ENCODE measurements at regions not wholly inside any gene's neighbourhood (a gene's known extent, or its start where the extent isn't known, plus 50 kb on each side); places are given as distances from the start of the nearest gene placed in this dataset.

DNA sequence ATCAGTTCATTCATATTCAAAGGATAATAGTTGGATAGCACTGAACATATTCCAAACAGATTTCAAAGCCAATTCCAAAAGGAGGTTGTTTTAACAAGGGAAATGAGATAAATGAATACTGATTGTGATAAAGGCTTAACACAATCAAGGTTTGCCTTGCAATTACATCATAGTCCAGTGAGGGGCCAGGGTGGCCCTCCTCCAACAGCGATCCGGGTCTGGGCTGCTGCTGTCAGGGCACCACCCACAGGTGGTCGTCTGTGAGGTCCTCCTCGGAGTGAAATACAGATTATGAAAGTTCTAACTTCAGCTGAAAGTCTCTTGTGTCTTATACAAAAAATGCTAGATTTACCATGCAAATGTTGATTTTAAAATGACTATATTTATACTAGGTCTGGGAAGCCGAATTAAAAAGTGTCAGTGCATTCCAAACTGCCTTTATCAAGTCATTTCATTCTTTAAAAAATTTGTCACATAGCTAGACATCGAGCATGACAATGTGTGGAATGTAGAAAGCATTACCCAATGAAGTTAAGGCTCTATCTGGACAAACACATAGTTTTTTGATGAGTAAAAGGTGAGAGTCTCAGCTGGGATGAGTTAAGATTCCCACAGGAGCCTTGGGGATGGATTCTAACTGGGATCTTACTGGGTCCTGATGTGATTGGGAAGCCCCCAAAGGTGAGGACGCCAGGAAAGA, 65.9 kb upstream of the SLC22A23 start:
- FAIRE-seq: no peak

DNA sequence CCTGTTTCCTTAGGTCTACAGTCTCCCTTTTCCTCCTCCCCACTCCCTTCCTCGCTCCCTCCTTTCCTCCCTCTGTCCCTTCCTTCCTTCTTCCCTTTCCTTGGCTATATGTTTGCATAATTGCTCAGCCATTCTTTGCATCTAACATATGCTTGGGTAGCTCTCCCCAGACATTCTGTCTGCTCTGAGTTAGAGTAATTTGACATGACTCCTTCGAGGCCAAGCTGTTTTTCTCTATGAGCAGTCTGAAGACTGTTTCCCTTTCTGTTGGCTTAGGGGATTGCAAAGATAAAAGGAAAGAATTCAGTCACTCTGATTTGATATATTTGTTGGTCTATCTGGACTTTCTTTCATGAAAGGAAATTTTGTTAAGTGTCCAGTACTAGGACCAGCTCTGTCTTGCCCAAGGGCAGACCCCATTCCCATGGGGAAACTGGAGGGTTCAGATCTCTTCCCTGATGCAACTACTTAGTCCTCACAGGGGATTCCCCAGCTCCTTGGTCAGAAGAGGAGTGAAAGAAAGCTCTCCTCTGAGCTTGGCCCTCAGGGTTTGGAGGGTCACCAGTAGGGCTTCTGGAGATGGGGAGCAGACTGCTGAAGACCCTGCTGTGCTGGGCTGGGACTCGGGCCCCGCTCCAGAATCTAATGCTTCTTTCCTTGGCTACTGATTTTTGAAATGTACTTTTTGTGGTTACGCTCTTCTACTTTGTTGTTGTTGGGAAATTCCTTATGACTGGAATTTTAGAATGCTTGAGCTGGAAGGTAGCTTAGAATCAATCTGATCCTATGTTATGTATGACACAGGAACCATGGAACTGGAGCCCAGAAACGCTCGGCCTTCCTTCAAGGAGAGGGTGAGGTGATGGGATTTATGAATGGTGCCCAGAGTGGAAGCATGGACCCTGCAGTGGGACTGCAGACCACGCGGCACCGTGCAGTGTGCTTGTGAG, 63.7 kb upstream of the SLC22A23 start:
- no peak for FAIRE-seq

DNA sequence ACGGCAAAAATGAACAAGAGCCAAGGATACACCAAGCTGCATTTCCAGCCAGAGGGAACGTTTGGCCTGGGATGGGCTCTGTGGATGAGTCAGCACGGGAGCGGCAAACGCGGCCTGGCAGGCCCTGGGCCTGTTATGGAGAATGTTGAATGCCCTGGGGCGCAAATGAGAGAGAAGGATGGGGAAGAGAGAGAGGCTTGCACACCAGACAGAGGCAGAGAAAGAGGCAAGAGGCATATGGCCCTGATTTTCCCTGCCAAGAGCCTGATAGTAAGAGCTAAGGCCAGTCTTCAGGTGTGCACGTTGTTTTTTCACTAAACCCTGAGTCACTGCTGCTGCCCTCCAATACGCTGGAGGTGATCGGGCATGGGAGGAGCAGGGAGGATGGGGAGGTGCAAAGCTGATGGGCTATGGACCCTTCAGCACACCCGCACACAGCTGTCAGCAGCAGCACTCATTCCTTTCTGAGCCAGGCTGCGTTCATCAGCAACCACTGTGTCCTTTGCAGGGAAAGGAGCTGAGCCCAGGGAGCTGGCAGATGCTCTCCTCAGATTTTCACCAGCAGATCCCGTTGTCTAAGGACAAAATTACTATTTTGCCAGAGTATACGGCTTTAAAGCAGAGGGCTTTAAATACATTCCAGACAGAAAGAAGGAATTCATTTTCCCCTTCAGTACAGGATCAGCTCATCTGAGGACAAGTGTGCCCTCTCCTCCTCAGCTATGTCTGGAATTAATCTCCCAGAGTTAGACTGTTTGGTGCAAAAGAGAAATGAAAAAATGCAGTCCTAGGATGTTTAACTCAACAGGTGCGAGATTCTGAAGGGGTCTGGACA, 61.7 kb upstream of the SLC22A23 start:
- no peak for FAIRE-seq

DNA sequence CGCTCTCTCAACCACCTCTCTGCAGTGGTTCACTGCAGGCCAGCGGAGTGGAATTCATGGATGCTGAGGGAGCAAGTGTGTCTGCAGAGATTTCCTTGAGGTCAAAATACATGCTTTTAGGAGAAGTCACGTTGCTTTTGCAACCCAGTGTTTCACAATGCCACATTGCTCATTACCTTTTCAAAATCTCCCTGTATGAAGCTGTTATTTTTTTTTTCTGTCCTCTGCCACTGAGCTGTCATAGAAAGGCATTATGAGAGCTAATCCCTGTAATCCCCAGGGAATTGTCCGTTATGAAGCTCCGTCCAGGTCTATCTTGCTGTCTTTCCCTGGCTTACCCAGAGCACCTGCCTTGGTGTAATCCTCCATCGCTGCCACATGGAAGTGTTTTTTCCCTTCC, 60.5 kb upstream of the SLC22A23 start:
- no peak for FAIRE-seq

DNA sequence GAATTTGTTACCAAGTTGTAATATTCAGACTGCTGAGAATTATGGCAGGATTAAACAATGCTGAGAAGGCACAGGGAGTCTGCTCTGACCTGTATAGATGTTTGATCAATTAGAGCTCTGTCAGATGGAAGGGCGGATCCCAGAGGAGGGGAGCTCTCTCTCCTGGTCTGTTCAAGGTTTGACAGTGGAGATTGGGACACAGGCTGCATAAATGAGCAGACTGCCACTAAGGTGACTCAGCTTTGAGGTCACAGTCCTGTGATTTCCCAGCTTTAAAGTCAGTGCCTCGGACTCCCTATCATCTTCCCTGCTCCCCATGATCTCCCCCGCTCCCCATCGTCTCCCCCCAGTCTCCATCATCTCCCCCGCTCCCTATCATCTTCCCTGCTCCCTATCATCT, 59.2 kb upstream of the SLC22A23 start:
- FAIRE-seq: no peak

DNA sequence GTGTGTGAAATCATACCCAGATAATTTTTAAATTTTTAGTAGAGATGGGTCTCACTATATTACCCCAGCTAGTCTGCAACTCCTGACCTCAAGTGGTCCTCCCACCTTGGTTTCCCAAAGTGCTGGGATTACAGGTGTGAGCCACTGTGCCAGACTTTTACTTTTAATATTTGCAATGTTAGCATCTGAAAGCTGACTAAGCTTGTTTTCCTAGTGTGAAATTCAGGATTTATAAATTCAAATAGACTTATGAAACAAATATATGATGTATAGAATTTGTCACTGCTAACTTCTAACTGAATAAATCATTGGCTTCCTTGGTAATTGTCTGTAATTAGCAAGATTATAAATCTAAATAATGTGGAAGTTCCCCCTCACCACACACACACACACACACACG, 58.8 kb upstream of the SLC22A23 start:
- no peak for FAIRE-seq

DNA sequence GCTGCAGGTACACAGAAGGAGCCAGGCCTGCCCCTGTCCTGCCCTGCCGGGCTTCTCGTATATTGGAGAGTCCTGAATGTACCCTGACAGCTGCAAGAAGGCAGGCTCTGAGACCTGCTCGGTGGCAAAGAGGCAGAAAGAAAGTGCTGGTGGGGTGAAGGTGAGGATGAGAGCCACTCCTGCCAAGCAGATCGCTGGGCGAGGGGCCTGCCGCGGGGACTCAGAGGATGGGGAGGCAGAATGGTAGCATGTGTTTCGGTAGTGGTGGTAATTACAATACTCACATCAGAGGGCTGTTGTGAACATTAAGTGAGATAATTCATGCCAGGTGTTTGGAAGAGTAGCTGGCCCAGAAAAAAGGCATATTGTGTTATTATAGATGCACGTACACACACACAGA, 56.6 kb upstream of the SLC22A23 start:
- FAIRE-seq: no peak

DNA sequence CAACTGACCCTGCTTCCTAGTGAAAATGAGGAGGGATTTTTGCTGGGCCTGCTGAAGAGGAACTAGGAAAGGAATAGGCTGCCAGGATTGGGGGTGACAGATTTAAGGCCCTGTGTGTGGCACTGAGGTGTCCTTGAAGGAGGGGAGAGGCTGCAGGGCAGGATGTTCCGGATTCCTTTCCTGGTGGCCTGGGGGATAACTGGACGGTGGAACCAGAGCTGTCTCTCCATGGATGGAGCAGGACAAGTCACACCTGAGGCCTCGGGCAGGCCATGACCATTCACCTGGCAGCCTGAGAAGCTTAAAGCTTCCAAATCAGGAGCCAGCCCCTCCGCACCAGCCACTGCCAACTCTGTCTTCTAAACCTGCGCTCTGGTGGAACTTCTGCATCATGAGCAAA, 56.0 kb upstream of the SLC22A23 start:
- FAIRE-seq: no peak

DNA sequence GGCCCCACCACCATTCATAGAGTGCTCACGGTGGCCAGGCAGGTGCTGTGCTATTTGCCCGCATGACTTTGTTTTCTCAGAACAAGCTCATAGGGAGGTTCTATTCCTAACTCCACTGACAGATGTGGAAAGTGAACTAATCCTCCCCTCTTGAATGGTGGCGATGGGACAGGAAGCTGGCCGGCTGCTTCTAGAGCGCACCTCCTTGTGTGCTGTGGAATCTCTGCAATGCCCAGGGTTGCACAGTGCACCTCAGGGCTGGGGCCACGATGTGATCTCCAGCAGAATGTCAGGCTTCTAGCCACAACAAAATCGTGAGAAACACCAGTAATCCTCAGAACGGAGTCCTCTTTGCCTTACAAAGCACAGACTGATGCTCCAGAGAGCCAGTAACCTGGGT, 53.8 kb upstream of the SLC22A23 start:
- FAIRE-seq: no peak

DNA sequence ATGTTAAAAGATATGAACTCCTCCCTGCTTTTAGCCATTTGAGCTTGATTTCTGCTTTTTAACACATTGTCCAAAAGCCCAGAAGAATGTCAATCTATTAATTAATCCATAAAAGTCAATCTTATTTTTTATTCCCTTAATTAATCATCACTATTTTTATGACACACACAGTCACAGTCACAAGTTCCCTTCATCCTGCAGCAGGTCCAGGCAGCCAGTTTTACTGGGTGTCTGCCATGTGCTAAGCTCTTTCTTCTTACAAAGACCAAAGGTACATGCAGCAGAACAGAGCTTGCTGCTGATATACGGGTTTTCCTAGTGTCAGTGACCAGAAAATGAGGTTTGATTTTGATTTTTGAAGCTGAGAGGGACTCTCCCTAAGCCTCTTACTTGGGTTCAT, 53.3 kb upstream of the SLC22A23 start:
- no peak for FAIRE-seq

DNA sequence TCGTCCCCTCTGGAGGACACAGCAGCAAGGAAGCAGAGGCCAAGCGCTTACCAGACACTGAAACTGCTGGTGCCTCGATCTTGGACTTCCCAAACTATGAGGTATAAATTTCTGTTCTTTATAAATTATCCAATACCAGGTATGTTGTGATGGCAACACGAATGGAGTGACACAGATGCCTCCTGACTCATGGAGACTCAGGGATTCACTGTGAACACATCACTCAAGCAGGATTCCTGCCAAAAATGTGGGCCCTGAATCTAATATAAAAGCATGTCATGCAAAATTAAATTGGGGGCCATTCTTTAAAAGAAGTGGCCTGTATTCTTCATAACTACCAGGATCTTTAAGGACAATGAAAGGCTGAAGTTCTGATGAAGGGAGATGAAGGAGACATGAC, 52.5 kb upstream of the SLC22A23 start:
- no peak for FAIRE-seq

DNA sequence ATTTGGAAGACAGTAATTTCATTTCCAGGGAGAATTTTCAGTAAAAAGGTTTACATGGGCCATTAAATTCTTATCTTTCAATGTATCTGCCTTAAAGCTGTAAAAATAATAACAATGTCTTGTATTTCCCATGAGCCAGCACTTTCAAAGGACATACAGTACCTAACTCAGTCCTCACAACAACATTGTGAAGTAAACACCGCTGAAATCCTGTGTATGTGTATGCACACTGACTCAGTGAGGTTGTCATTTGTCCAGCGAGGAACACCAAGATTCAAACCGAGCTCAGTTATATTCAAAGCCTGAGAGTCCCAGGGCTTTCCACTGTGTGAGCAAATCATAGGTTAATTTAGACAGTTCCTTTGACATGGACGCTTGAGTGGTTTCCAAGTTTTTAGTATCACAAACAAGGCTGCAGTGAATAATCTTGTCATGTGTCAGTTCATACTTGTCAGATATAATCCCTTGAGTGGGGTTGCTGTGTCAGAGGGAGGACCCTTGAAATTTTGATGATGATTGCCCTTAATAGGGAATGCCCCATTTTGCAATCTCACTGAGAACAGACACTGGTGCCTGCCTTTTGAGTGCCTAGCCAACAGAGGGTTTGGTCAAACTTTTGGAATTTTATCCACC, 50.0 kb upstream of the SLC22A23 start:
- no peak for FAIRE-seq
